ENCODE measurements at regions not wholly inside any gene's neighbourhood (a gene's known extent, or its start where the extent isn't known, plus 50 kb on each side); places are given as distances from the start of the nearest gene placed in this dataset.

DNA sequence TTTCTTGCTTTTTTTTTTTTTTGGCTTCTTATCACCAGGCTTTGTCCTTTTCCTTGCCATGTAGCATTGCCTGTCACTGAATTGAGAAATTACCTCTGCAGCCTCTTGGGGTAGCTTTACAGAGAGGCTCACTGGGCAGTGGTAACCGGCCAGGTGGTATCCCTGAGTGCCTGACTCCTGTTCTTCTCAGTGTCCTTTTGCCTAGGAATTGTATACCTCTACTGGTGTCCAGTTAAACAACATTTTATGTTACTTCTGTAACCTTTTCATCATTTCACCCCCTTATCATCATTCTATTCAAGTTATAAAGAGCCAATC is 523.9 kb downstream of the BCL11A start:
- H3K36me3 Mint-ChIP-seq (ENCODE audit: low read depth, unreplicated experiment), result no peaks in the 10 kb centered on the region
- no peak overlapping the region for H3K27ac Mint-ChIP-seq (ENCODE audit: unreplicated experiment)
- H3K9me3 Mint-ChIP-seq (ENCODE audit: unreplicated experiment), result no peaks in the 10 kb centered on the region
- DNase-seq (ENCODE audit: low spot score), result no peak
- H3K4me1 Mint-ChIP-seq (ENCODE audit: unreplicated experiment), result no peaks in the 10 kb centered on the region
- no peak overlapping the region for H3K4me3 Mint-ChIP-seq (ENCODE audit: unreplicated experiment)
- H3K27me3 Mint-ChIP-seq (ENCODE audit: unreplicated experiment), result no peaks in the 10 kb centered on the region
- TF ChIP-seq, protein P1, sequence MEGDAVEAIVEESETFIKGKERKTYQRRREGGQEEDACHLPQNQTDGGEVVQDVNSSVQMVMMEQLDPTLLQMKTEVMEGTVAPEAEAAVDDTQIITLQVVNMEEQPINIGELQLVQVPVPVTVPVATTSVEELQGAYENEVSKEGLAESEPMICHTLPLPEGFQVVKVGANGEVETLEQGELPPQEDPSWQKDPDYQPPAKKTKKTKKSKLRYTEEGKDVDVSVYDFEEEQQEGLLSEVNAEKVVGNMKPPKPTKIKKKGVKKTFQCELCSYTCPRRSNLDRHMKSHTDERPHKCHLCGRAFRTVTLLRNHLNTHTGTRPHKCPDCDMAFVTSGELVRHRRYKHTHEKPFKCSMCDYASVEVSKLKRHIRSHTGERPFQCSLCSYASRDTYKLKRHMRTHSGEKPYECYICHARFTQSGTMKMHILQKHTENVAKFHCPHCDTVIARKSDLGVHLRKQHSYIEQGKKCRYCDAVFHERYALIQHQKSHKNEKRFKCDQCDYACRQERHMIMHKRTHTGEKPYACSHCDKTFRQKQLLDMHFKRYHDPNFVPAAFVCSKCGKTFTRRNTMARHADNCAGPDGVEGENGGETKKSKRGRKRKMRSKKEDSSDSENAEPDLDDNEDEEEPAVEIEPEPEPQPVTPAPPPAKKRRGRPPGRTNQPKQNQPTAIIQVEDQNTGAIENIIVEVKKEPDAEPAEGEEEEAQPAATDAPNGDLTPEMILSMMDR (IDR thresholded peaks at IDR 0.05; ENCODE audit: unreplicated experiment), result no peak

DNA sequence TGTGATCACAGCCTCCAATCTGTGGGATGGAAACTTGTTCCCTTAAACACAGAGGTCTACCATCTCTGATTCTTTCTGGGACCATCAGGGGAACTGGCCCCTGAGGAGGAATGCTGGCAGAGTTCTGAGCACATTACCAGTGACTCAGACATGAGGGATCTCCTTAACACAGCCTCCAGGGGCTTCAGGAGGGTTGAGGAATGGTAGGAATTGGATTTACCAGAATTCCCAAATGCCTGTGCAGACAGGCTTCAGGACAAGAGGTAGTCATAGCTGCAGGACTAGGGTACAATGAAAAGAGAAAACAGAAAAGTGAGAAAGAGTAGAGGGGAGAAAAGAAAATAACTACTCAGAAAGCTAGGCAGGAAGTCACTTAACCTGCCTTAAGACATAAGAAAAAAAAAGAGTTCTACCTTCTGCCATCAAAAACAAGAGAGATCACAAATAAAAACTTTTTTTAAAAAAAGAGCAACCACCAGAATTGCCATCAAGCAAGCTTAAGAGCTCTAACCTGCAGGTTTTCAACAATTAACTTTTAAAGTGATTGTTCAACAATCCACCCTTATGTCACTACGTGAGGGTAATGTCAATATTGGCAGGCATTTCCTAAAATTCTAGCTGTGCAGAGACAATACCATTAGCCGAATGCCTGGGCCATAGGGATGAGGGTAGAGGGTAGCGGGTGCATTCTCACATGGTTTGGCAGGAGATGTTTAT is 524.4 kb downstream of the BCL11A start:
- Mint-ChIP-seq H3K36me3 (ENCODE audit: low read depth, unreplicated experiment) (no peaks in the 10 kb centered on the region), H3K4me3 (ENCODE audit: unreplicated experiment) (no peak overlapping the region), H3K27me3 (ENCODE audit: unreplicated experiment) (no peaks in the 10 kb centered on the region), H3K27ac (ENCODE audit: unreplicated experiment) (no peak overlapping the region), H3K9me3 (ENCODE audit: unreplicated experiment) (no peaks in the 10 kb centered on the region), H3K4me1 (ENCODE audit: unreplicated experiment) (no peaks in the 10 kb centered on the region)
- DNase-seq (ENCODE audit: low spot score), result no peak
- TF ChIP-seq, protein P1 (IDR thresholded peaks at IDR 0.05; ENCODE audit: unreplicated experiment), result no peak

DNA sequence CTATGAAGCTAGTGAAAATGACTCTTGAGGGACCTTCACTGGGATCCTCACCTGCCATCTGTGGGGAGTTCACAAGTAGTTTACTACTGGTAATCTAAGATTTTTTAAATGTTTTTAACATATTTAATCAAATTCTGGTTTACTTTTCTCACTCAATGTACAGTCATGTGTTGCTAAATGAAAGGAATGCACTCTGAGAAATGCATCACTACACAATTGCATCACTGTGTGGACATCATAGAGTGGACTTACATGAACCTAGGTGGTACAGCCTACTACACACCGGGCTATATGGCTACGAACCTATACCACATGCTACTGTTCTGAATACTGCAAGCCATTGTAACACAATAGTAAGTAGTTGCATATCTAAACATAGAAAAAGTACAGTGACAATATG is 528.0 kb downstream of the BCL11A start:
- no peak for DNase-seq (ENCODE audit: low spot score)
- Mint-ChIP-seq H3K36me3 (ENCODE audit: low read depth, unreplicated experiment) (no peaks in the 10 kb centered on the region), H3K4me3 (ENCODE audit: unreplicated experiment) (no peak overlapping the region), H3K27me3 (ENCODE audit: unreplicated experiment) (no peaks in the 10 kb centered on the region), H3K9me3 (ENCODE audit: unreplicated experiment) (no peaks in the 10 kb centered on the region), H3K27ac (ENCODE audit: unreplicated experiment) (no peak overlapping the region), H3K4me1 (ENCODE audit: unreplicated experiment) (no peaks in the 10 kb centered on the region)
- TF ChIP-seq, protein P1 (IDR thresholded peaks at IDR 0.05; ENCODE audit: unreplicated experiment), result no peak

DNA sequence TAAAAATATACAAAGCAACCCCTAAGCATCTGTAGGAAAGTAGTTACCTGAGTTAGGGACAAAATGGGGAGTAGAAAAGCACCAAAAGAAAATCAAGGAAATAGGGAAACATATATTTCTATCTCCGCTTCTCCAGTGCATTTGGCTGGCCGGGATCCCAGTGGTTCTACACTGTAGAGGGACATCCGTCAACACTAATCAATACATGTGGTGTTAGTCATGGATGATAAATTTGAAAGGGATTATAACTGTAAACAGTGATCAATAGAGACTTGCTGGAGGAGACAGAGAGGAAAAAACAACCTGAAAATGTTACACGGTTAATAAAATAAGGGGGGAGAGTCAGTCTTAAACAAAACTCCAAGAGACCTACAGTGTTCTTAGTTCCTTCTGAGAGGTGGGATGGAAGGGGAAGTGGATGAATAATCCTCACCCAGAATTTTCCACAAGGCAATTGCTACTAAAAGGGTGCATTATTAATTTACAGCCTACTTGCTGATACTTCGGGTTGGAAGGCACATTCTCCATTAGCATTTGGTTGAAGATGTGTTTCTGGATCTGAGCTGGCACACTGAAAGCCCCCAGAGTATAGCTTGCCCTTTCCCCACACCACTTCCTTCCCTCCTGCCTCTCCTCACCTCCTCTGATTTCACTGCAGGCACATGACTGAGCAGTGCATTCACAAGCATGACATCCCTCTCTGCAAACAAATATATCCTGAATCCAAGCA is 530.0 kb downstream of the BCL11A start:
- no peak for DNase-seq (ENCODE audit: low spot score)
- Mint-ChIP-seq H3K9me3 (ENCODE audit: unreplicated experiment) (no peaks in the 10 kb centered on the region), H3K27ac (ENCODE audit: unreplicated experiment) (no peak overlapping the region), H3K27me3 (ENCODE audit: unreplicated experiment) (no peaks in the 10 kb centered on the region), H3K4me1 (ENCODE audit: unreplicated experiment) (no peaks in the 10 kb centered on the region), H3K36me3 (ENCODE audit: low read depth, unreplicated experiment) (no peaks in the 10 kb centered on the region), H3K4me3 (ENCODE audit: unreplicated experiment) (no peak overlapping the region)
- TF ChIP-seq, protein P1 (IDR thresholded peaks at IDR 0.05; ENCODE audit: unreplicated experiment), result no peak

DNA sequence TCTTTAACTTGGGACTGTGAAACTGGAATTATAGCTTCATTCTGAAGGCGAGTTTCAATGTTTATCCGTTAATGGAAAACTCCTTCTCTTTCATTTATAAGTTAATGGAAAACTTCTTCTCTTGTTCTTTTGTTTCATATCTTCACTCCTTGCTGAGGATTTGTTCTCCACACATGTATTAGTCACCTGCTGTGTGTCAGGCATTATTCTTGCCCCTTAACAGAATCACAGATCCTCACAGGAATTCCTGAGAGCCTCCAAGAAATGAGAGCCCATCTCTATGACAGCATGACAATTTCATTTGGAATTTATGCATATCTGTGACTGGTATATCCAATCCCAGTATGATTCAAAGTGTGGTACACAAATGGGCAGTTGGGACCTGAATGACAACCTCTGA is 545.8 kb downstream of the BCL11A start:
- TF ChIP-seq, protein P1 (IDR thresholded peaks at IDR 0.05; ENCODE audit: unreplicated experiment), result no peak
- Mint-ChIP-seq H3K36me3 (ENCODE audit: low read depth, unreplicated experiment) (no peaks in the 10 kb centered on the region), H3K9me3 (ENCODE audit: unreplicated experiment) (no peaks in the 10 kb centered on the region), H3K4me3 (ENCODE audit: unreplicated experiment) (no peak overlapping the region), H3K4me1 (ENCODE audit: unreplicated experiment) (no peaks in the 10 kb centered on the region), H3K27me3 (ENCODE audit: unreplicated experiment) (no peaks in the 10 kb centered on the region), H3K27ac (ENCODE audit: unreplicated experiment) (no peak overlapping the region)
- DNase-seq (ENCODE audit: low spot score), result no peak
